ENCODE measurements at regions not wholly inside any gene's neighbourhood (a gene's known extent, or its start where the extent isn't known, plus 50 kb on each side); places are given as distances from the start of the nearest gene placed in this dataset.

- no peak overlapping the region for H2AK5ac ChIP-seq (ENCODE audit: low read depth, low read length)
- H3K9me3 ChIP-seq (ENCODE audit: insufficient read depth in 2 of 2, low read depth in 1 of 2, low read length in 1 of 2): no peaks in the 10 kb centered on the region
- no peak overlapping the region for H3K18ac ChIP-seq (ENCODE audit: extremely low read depth, low read length)
- H3K4me3 ChIP-seq (ENCODE audit: extremely low read depth in 1 of 4, insufficient read depth in 2 of 4, low read depth in 3 of 4, low read length in 4 of 4): no peak overlapping the region
- H4K8ac ChIP-seq (ENCODE audit: extremely low read depth, insufficient read depth, low read length): no peak overlapping the region
- ChIA-PET POLR2A (ENCODE audit: partially characterized antibody) (no interaction called here), CTCF (ENCODE audit: partially characterized antibody) (interaction anchor here (1.0 to 1.1 kb wide), 2 partner anchors 11 to 13 kb away, joined by 3 read pairs; no protein-coding TSS in a partner anchor)
- H2BK20ac ChIP-seq (ENCODE audit: low read length): no peak overlapping the region
- H3K27me3 ChIP-seq (replicated peaks in 1 of 4; ENCODE audit: control insufficient read depth in 3 of 4, extremely low read depth in 1 of 4, insufficient read depth in 3 of 4, low read length in 3 of 4): peaks cover 0 to 2% (median 0%) of the 10 kb centered on the region in 4 experiments; a peak in 1 of 7 replicates
- no peak overlapping the region for H4K91ac ChIP-seq (replicated peaks; ENCODE audit: insufficient read length, low read length)
- no peaks in the 10 kb centered on the region for H3K79me1 ChIP-seq (ENCODE audit: low read depth, low read length)
- H3K9ac ChIP-seq (replicated peaks in 1 of 4; ENCODE audit: extremely low read depth in 1 of 4, low read depth in 3 of 4, low read length in 3 of 4): no peak overlapping the region
- H2BK5ac ChIP-seq (ENCODE audit: low read depth, low read length): no peak overlapping the region
- H4K20me1 ChIP-seq (replicated peaks in 1 of 2; ENCODE audit: control insufficient read depth in 1 of 2, insufficient read depth in 2 of 2, low read length in 2 of 2): no peaks in the 10 kb centered on the region
- H2BK12ac ChIP-seq (ENCODE audit: low read depth, low read length): no peak overlapping the region
- no peak overlapping the region for H2BK15ac ChIP-seq (ENCODE audit: low read length)
- H3K4me1 ChIP-seq (replicated peaks in 1 of 4; ENCODE audit: control insufficient read depth in 3 of 4, insufficient read depth in 4 of 4, low read length in 3 of 4): no peaks in the 10 kb centered on the region
- no peak overlapping the region for H3K4ac ChIP-seq (replicated peaks; ENCODE audit: insufficient read length, low read depth, low read length)
- H3K56ac ChIP-seq (replicated peaks; ENCODE audit: insufficient read length, low read depth, low read length): no peak overlapping the region
- no peaks in the 10 kb centered on the region for H3K36me3 ChIP-seq (ENCODE audit: control insufficient read depth in 2 of 4, insufficient read depth in 4 of 4, low read length in 3 of 4)
- H3K23me2 ChIP-seq (ENCODE audit: low read depth, low read length): no peaks in the 10 kb centered on the region
- H3K14ac ChIP-seq (ENCODE audit: insufficient read length): no peak overlapping the region
- 88% methylated on average over 5 of the region's 5 CpGs; no CpG with 5 or more reads in 1 of the 2 experiments for WGBS, 2 experiments (ENCODE audit: extremely low coverage in 1 of 2, insufficient coverage in 1 of 2, insufficient read length in 1 of 2, insufficient replicate concordance in 2 of 2, low coverage in 1 of 2, low lambda C conversion rate in 2 of 2, missing lambda C conversion rate in 1 of 2)
- FAIRE-seq (no peak), DNase-seq (ENCODE audit: low read depth in 1 of 2, low spot score in 2 of 2) (no peak)
- H3K79me2 ChIP-seq (ENCODE audit: control insufficient read depth in 1 of 2, insufficient read depth in 2 of 2, low read length in 2 of 2): no peaks in the 10 kb centered on the region; a peak in 1 of 4 replicates
- H2BK120ac ChIP-seq (replicated peaks; ENCODE audit: low read depth, low read length): no peak overlapping the region
- no peak overlapping the region for H4K5ac ChIP-seq (ENCODE audit: insufficient read length, low read depth, low read length)
- H3K27ac ChIP-seq (ENCODE audit: low read depth, low read length): no peak overlapping the region
- no peak overlapping the region for H3K23ac ChIP-seq (ENCODE audit: insufficient read length)
- no peak overlapping the region for H2AFZ ChIP-seq (ENCODE audit: low read length)
- H3K4me2 ChIP-seq (ENCODE audit: insufficient read depth in 1 of 2, low read depth in 2 of 2, low read length in 2 of 2): no peak overlapping the region
- no peak for TF ChIP-seq MAX (IDR thresholded peaks at IDR 0.05)
These were observed 732.8 kb upstream of the SLC10A2 start for GRCh38 chr13:103799028-103799427.
